Peyer's patch (tissue), 4 donors: ENCODE measurements at regions not wholly inside any gene's neighbourhood (a gene's known extent, or its start where the extent isn't known, plus 50 kb on each side); places are given as distances from the start of the nearest gene placed in this dataset.

Experiments
- CTCF ChIP-seq, 6 experiments: fragments of 450-650 bp in 4 of 6; fragments of 200-600 bp in 2 of 6; sonication (generic) in 1 of 6; IDR thresholded peaks; one replicate each; pipeline ENCODE4 v1.5.1; 2017 to 2019; ENCODE audit warnings: antibody characterized with exemption in 6 of 6, mild to moderate bottlenecking in 3 of 6, moderate library complexity in 1 of 6
- POLR2A ChIP-seq, 2 donors: fragments of 450-650 bp; IDR thresholded peaks; one replicate each; pipeline ENCODE4 v1.5.1; 2017; ENCODE audit warnings: antibody characterized with exemption in 2 of 2, mild to moderate bottlenecking in 2 of 2, moderate library complexity in 2 of 2

GRCh38 chr2:220001751-220002150 lies 374.3 kb downstream of the SLC4A3 start:
- TF ChIP-seq CTCF (IDR thresholded peaks at IDR 0.05) = no peak
- no peak for TF ChIP-seq POLR2A (IDR thresholded peaks at IDR 0.05)
